RPMI8226 (cell line): ENCODE measurements at regions not wholly inside any gene's neighbourhood (a gene's known extent, or its start where the extent isn't known, plus 50 kb on each side); places are given as distances from the start of the nearest gene placed in this dataset.

Experiments
- DNase-seq: peaks from one replicate; pipeline ENCODE4 v3.0.0-alpha.2; 2015

DNA sequence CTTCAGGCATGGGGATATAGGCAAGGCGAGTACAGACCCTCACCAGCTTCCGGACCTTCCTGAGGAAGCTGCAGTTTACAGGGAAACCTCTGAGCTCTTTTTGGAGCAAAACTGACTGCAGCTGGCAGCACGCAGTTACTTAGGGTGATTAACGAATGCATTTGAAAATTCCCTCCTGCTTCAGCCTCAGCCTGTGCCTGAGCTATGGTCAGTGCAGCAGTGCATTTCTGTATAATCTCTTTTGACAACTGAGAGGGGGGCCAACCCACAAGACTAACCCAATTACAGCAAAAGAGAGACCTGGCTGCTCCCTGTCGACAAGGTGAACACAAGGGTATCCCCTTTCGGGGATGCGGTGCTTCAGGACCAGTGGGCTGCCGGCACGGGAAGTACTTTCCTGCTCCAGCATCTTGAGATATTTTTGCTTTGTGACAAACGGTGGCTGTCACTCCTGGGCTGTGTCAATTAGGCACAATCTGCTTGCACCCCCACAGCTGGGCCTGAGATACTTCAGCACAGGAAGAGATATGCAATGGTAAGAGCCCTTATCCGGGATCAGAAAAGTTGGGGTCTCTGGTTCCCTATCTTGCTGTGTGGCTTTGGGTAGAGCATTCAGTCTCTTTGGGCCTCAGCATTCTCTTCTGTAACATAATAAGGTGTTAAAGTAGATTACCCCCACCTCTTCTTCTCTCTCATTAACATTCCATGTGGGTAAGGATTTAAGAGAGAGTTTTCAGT, 141.0 kb downstream of the TMEM17 start:
- no peak for DNase-seq

DNA sequence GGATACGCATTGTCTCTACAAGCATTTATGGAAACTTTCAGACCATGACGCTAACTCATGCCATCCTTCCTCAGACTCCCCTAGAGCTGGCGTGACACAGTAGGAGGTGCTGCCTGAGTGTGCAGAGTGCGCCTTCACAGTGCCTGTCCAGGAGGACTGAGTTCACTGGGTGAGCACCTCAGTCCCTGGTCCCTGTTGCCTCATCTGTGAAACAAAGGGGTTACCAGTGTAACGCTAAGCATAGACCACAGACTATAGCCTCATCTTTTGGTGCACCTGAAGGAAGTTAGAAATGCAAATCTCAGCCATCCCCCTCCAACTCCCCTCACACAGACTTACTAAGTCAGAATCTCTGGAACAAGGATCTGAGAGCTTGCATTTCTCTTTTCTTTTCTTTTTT, 142.8 kb downstream of the TMEM17 start:
- no peak for DNase-seq

DNA sequence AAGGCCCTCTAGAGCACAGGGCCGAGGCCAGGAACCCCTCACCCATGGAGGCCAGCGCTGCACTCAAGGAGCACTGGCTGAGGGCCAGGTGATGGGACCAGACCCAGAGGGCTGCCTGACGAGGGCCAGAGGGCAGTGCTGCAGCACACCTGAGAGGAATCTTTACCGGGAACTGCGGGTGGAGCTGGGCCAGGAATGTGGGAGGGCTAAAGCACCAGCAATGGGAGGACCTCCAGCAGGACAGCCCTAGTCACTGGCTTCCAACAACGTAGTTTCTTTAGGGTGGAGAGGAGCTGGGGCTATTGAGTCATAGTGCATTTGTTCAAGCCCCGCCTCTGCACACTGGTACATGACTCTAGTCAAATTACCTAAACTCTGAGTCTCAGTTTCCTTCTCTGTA, 143.4 kb downstream of the TMEM17 start:
- no peak for DNase-seq

DNA sequence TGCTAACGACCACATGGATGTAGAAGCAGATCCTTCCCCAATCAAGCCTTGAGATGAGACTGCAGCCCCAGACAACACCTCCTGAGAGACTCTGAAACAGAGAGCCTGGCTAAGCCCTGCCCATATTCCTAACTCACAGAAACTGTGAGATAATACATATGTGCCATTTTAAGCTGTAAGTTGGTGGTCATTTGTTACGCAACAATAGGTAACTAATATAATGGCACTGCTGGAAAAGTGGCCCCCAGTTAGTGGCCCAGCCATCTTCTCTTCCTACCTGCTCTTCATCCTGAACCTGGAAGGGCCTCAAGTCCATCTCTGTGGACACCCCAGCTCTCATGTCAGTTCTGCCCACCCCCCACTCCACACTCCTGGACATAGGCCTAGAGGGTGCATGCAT, 144.0 kb downstream of the TMEM17 start:
- no peak for DNase-seq

DNA sequence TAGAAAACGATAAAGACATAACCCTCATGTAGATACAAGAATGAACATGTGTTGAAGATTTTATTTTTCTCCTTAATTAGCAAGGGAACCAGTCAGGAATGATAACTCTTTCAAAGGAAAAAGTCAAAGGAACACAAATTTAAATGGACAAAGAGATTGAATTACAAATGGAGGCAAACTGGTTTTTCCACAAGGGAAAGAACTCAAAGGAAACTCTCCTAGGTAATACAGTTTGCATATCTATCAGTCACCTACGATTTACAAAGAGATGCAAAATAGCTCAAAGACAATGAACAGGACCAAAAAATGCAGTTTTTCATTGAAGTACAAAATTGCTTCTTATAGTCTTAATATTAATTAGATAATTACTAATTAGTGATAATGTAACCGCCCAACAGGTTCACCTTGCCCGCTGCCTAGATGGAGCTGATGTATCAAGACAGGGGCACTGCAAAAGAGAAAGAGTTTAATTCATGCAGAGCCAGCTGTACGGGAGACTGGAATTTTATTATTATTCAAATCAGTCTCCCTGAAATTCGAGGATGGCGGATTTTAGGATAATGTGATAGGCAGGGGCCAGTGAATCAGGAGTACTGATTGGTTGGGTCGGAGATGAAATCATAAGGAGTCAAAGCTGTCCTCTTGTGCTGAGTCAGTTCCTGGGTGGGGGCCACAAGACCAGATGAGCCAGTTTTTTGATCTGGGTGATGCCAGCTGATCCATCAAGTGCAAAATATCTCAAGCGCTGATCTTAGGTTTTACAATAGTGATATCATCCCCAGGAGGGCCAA, 151.0 kb downstream of the TMEM17 start:
- no peak for DNase-seq

DNA sequence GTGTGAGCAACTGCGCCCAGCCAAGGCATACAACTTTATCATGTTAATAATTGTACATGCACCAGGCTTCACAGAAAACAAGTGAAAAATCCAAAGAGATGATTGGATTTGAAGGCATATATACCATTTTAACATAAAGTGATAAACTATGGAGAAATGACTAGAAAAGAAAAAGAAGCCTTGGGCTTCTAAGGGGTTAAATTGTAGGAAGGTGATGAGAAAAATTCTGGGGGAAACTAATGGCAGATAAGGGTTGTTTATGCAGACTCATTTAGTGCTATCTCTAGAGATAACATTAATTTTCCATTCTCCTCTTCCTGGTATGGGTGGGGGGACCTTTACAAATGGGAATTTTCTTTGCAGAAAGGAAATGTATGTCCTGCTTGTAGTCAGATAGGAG, 154.0 kb downstream of the TMEM17 start:
- DNase-seq: no peak

DNA sequence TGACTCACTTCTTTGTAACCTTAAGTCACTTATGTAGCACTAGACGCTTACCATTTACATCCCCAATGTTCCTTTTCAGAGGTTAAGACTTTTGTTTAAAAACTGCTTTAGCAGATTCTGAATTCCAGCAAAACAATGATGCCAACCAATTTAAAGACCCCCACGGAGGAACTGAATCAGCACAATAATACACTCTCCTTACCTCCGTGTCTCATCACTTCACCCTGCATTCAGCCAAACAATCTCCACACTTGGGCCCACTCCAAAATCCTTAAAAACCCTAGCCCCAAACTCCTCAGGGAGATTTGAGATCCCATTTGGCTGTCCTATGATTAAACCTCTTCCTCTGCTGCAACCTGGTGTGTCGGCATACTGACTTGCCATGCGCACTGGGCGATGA, 153.9 kb downstream of the B3GNT2 start:
- no peak for DNase-seq

DNA sequence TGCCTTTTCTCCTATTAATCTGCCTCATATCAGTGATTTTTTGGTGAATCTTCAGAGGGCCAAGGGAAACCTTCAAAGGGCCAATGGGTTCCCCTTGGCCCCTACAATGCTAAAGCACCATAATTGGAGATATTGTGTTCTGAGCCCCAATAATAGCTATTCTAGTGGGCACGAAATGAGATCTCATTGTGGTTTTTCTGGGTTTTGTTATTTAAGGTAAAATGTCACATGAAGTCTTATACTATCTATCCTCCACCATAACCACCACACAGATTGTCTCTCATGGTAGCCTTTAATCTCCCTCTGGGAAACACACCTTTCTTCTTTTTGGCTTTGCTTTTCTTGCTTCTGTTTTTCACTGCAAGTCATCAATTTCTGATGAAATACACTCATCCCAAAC, 152.8 kb downstream of the B3GNT2 start:
- no peak for DNase-seq

DNA sequence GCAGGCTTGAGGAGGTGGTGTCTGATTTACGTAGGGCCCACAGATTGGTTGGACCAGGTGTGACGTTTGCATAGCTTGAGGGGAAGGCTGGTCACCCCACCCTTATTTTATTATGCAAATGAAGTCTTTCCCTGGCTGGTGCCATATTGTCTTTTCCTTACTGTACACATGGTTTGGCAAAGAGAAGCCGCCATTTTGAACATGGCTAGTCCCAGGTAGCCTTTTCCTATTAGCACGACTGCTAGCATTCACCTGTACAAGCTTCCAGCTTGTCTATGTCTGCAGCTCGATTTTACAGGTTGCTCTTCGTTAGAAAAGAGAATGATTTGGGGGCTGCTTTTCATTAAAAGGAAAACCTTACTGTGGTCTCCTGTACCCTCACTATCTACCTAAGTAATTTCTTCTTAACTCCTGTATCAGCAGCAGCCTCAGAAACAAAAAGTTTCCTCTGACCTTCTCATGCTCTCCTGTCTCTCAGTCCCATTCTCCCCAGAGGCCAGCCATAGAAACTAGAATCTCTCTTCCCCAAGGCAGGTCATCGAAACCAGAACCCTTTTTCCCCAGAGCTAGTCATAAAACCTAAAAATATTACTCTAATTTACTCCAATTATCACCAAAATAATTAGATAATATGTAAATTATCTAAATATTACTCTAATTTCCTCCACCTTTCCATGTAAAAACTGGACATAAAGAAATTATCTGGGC, 151.8 kb downstream of the B3GNT2 start:
- no peak for DNase-seq

DNA sequence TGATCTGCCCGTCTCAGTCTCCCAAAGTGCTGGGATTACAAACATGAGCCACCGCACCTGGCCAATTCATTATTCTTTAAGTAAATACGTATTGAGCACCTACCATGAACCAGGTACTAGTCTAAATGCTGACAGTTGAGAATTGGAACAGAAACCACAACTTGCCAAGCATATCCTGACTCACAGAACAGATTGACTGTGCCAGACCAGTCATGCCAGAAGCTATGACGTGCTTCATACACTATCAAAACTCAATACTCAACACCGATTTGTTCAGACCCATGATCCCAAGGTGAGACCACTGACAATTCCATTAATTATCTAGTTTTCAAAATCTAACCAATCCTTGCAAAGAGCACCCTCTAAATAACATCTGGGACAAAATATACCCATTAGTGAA, 148.6 kb downstream of the B3GNT2 start:
- DNase-seq: peak; percentile 57

DNA sequence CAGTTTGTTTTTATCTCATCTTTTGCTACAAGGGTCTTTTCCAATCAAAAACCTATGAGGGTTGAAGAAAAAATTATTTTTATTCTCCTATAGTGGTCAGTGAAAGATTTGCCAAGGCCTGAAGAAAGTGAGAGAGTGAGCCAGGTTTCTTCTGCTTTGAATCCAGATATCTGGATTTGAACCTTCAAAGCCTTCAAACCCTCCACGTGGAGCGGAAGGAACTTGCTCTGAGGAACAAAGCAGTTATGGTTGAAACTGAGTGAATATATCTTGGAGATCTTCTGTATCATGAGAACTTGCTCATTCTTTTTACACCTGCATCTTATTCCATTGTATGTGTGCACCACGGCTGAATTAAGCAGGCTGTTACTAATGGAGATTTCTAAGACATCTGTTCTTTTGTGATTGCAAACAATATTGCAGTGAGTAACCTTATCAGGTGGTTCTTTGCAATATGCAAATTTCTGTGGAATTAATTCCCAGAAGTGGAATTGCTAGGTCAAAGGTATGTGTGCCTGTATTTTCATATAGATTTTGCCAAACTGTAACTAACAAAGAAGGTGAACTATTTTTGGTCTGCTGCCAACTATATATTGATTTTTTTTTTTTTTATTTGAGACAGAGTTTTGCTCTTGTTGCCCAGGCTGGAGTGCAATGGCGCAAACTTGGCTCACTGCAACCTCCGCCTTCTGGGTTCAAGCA, 147.9 kb downstream of the B3GNT2 start:
- DNase-seq: no peak

DNA sequence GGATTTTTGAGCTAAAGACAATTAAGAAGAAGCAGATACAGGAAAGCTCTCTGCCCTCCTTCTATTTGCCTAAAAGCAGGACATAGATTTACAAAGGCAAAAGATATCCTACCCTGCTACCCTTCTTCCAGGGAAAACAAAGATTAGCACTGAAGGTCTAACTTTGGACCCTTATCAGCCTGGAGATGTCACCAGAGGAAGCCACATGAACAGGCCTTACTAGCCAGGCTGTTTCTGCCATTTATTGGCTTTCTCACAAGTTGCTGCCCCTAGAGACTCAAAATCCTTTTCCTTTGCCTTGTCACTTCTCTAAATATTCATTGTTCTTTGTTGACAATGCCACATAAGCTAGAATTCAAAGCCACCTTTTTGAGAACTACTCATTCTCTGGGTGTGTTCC, 147.3 kb downstream of the B3GNT2 start:
- DNase-seq: no peak

DNA sequence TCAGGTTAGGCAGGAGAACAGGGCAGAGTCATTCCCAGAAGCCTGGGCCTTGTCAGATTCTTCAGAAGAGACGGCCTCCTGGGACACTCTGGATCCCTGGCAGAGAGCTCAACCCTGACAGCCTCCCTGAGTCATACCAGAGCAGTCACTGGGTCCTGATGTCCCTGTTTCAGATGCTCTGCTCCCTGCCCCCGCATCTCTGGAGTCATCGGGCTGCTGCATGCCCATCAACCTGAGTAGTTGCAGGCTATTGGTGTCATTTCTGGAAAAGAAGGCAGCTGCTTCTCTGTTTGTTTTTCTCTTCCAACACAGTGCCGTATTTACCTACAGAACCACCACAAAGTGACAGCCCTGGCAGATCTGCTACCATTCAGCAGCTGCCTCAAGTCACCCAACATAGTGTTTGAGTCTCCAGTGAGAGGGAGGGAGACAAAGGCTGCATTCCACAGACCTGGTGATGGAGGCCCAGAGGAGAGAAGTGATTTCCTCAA, 145.1 kb downstream of the B3GNT2 start:
- DNase-seq: no peak

DNA sequence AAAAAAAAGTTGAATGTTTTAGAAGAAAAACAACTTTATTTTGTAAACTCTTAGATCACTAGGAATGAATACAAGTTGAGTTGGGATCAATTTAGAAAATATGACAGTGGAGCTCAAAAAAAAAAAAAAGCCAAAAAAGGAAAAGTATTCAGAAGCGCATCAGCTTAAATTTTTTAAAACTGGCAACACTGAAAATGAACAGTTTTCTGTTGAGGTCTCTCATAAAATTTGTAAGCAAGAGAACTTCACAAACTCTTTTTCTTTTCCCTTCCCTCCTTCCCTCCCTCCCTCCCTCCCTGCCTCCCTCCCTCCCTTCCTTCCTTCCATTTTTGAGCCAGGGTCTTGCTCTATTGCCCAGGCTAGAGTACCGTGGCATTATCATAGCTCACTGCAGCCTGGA, 143.9 kb downstream of the B3GNT2 start:
- DNase-seq: no peak

DNA sequence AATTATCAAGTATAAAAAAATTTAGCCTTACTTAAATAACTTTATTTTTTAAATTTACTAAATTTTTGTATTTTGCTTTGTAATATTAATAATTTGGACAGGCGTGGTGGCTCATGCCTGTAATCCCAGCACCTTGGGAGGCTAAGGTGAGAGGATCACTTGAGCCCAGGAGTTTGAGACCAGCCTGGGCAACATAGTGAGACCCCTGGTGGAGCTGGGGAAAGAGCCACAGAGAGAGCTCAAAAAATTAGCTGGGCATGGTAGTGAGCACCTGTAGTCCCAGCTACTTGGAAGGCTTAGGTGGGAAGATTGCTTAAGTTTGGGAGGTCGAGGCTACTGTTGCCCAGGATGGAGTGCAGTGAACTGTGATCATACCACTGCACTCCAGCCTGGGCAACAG, 143.5 kb downstream of the B3GNT2 start:
- DNase-seq: no peak

DNA sequence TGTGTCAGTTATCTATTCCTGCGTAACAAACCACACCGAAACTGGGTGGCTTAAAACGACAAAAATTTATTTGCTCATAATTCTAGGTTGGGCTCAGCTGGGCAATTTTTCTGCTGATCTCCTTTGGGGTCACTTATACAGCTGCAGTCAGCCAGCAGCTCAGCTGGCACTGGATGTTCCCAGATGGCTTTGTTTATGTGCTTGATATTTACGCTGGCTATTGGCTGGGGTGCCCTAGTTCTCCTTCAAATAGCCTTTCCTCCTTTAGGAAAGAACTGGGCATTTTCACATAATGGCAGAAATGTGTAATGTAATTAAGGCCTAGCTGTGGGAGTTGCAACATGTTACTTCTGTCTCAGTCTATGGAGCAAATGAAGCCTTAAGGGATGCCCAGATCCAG, 142.2 kb downstream of the B3GNT2 start:
- DNase-seq: no peak

DNA sequence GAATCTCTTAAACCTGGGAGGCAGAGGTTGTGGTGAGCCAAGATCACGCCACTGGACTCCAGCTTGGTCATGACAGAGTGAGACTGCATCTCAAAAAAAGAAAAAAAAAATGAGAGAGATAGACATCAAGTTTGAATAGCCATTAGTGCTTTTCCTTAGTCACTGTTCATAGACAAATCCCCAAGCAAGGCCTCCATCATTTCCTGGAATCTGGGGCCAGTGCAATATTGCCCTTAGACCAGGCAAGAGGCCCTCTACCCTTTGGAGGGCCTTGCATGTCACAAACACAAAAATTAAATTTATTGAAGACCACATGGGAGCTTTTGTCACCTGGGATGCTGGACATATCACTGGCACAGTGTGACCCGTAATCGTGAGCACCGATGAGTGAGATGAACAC, 141.5 kb downstream of the B3GNT2 start:
- DNase-seq: no peak

DNA sequence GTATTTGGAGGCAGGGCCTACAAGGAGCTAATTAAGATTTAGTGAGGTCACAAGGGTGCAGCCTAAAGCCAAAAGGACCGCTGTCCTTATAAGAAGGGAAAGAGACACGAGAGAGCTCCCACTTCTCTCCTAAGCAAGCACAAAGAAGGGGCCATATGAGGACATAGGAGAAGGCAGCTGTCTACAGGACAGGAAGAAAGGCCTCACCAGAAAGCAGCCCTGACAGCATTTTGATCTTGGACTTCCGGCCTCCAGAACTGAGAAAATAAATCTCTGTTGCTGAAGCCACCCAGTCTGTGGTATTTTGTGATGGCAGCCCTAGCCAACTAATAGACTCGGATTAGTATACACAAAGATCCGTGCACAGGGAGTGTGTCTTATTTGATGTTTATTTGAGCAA, 139.7 kb downstream of the B3GNT2 start:
- no peak for DNase-seq

DNA sequence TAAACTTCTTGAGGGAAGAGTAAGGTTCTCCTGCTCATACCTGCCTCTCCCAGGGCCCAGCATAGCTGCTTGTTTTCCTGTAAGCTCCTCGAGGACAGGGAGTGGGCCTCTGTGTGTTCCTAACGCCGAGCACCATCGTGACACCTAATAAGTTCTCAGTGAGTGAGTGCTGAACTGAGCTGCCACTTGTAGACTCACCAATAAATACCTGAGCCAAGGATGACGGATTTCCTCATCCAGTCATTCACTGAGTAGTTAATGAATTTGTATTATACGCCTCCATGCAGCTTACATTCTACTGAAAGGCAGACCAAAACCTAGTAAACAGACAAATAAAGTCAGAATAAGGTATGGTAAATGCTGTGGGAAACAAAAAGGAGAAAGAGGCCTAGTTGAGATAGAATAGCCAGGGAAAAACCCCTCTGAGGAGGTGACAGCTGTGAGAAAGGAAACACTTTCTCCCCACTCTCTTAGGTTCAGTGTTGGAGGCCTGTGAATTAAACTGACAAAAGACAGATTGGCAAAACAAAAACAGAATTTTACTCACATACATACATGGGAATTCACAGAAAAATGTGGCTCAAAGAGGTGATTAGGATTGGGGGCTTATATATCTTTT, 138.6 kb downstream of the B3GNT2 start:
- no peak for DNase-seq

DNA sequence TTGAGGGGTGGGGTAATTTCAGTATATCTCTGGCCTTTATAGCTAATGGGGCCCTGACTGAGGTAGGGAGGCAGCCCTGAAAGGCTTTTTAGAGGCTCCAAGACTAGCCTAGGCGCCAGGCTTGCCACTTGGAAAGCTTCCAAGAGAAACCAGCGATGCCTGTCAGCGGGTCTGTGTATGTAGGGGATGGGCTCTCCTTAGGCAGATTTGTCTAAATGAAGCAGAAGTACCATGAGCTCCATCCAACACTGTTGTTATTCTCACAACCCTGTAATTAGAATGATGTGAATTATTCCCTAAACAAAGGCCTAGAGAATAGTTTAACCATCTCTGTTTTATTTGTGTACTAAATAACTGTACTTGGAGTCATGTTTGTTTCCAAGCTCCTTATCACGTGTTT, 138.1 kb downstream of the B3GNT2 start:
- DNase-seq: peak; percentile 10

DNA sequence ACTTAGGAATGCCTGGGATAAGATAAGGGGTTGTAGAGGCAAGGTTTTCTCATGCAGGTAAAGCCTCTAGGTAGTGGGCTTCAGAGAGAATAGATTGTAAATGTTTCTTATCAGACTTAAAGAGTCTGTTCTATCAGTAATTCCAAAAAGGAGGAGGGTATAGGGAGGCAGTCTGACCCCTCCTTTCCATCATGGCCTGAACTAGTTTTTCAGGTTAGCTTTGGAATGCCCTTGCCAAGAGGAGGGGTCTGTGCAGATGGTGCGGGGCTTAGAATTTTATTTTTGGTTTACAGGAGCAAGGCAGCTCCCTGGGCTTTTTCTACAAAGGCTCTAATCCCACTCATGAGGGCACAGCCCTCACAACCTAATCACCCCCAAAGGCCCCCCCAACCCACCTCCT, 135.0 kb downstream of the B3GNT2 start:
- no peak for DNase-seq

DNA sequence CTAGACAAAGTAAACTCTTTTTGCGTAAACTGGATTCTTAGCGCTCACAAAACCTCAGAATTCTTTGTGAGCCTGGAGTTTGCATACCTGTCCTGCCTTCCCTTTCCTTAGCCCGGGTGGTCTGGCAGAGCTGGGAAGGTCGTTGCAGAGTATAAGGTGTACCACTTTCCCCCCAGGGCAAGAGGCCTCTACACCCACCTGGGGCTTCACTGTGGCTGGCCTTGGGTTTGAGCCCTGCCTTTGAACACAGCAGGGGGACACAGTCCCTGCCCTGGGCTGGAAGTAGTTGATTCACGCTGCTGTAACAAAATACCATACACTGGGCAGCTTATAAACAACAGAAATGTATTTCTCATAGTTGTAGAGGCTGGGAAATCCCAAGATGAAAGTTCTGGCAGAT, 133.9 kb downstream of the B3GNT2 start:
- no peak for DNase-seq

DNA sequence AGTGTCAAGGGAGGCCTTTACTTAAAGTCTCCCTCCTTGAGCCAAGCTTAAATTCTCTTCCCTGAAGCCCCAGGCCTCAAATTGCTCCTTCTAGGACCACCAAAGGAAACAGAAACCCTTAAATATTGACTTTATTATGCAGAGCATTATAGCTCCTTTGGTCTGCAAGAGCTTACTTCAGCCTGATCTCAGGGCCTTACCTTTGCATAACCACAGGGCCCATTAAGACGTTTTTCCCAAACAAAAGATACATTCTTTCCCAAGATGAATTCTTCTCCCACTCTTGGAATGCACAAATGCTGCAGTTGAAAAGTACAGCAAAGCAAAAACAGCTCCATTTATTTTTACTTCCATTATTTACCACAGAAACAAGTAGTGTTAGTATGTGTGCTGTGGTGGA, 130.8 kb downstream of the B3GNT2 start:
- DNase-seq: no peak
